Liver (tissue), 8 donors: ENCODE measurements at regions not wholly inside any gene's neighbourhood (a gene's known extent, or its start where the extent isn't known, plus 50 kb on each side); places are given as distances from the start of the nearest gene placed in this dataset.

ENCODE experiments used
- DNase-seq: peaks from one replicate; pipeline ENCODE4 v3.0.0-alpha.2; 2017; ENCODE audit warnings: low spot score
- H3K27ac ChIP-seq, 2 donors: one replicate each; pipeline ENCODE4 v1.7.0; 2013; ENCODE audit warnings: inconsistent platforms in 2 of 2, low read length in 2 of 2, control low read depth in 1 of 2, low read depth in 1 of 2, mild to moderate bottlenecking in 1 of 2
- H3K27me3 ChIP-seq, 4 donors: one replicate each; pipeline versions ENCODE4 v1.6.1 to v1.7.0; 2013; ENCODE audit warnings: low read length in 3 of 4, inconsistent platforms in 1 of 4, mild to moderate bottlenecking in 1 of 4, moderate library complexity in 1 of 4; ENCODE audit not compliant: control insufficient read depth in 4 of 4, insufficient read depth in 4 of 4
- H3K36me3 ChIP-seq, 4 donors: one replicate each; pipeline versions ENCODE4 v1.6.1 to v1.7.0; 2013; ENCODE audit warnings: low read length in 3 of 4, mild to moderate bottlenecking in 3 of 4, low read depth in 1 of 4, moderate library complexity in 1 of 4; ENCODE audit not compliant: control insufficient read depth in 4 of 4, insufficient read depth in 3 of 4
- H3K4me1 ChIP-seq, 4 donors: one replicate each; pipeline versions ENCODE4 v1.6.1 to v1.7.0; 2013; ENCODE audit warnings: low read length in 3 of 4, mild to moderate bottlenecking in 3 of 4, moderate library complexity in 1 of 4; ENCODE audit not compliant: control insufficient read depth in 4 of 4, insufficient read depth in 4 of 4
- H3K4me3 ChIP-seq, 3 donors: one replicate each; pipeline versions ENCODE4 v1.6.1 to v1.7.0; 2013; ENCODE audit warnings: low read length in 3 of 3, control low read depth in 1 of 3, low read depth in 1 of 3, mild to moderate bottlenecking in 1 of 3
- H3K9ac ChIP-seq, 2 donors: one replicate each; pipeline ENCODE4 v1.7.0; 2013; ENCODE audit warnings: low read length in 2 of 2, mild to moderate bottlenecking in 2 of 2, moderate library complexity in 2 of 2, control low read depth in 1 of 2, low read depth in 1 of 2
- H3K9me3 ChIP-seq, 4 donors: one replicate each; pipeline versions ENCODE4 v1.6.1 to v1.7.0; 2013; ENCODE audit warnings: low read length in 3 of 4; ENCODE audit not compliant: control insufficient read depth in 4 of 4
- ATF3 ChIP-seq: IDR thresholded peaks from 2 replicates; pipeline ENCODE4 v1.6.1; 2016; ENCODE audit warnings: antibody characterized with exemption
- CTCF ChIP-seq: fragments of 150-350 bp; IDR thresholded peaks from 2 replicates; pipeline ENCODE4 v1.5.1; 2017; ENCODE audit warnings: improper control_type of control experiment, low read depth, low read length; ENCODE audit not compliant: missing input control
- EGR1 ChIP-seq, 2 donors: IDR thresholded peaks; 2 replicates each; pipeline ENCODE4 v1.6.1; 2016 to 2018; ENCODE audit warnings: antibody characterized with exemption in 2 of 2, low read depth in 2 of 2
- FOXA2 ChIP-seq: IDR thresholded peaks from 2 replicates; pipeline ENCODE4 v1.6.1; 2016; ENCODE audit warnings: antibody characterized with exemption
- GABPA ChIP-seq, 2 donors: IDR thresholded peaks in 1 of 2; conservative IDR thresholded peaks in 1 of 2; 2 replicates each; pipeline ENCODE4 v1.6.1; 2016; ENCODE audit warnings: antibody characterized with exemption in 2 of 2, mild to moderate bottlenecking in 1 of 2, moderate library complexity in 1 of 2
- HNF4A ChIP-seq, 2 donors: conservative IDR thresholded peaks; 2 replicates each; pipeline ENCODE4 v1.6.1; 2016; ENCODE audit warnings: antibody characterized with exemption in 2 of 2, mild to moderate bottlenecking in 2 of 2
- HNF4G ChIP-seq: IDR thresholded peaks from 2 replicates; pipeline ENCODE4 v1.6.1; 2016; ENCODE audit warnings: antibody characterized with exemption
- JUND ChIP-seq, 2 donors: IDR thresholded peaks; 2 replicates each; pipeline ENCODE4 v1.6.1; 2016; ENCODE audit warnings: antibody characterized with exemption in 2 of 2
- MAX ChIP-seq: IDR thresholded peaks from 2 replicates; pipeline ENCODE4 v1.6.1; 2016; ENCODE audit warnings: antibody characterized with exemption
- RAD21 ChIP-seq, 2 donors: IDR thresholded peaks; 2 replicates each; pipeline ENCODE4 v1.6.1; 2016; ENCODE audit warnings: antibody characterized with exemption in 2 of 2, mild to moderate bottlenecking in 2 of 2
- REST ChIP-seq: IDR thresholded peaks from 2 replicates; pipeline ENCODE4 v1.6.1; 2016; ENCODE audit warnings: antibody characterized with exemption, mild to moderate bottlenecking
- RXRA ChIP-seq, 2 donors: IDR thresholded peaks; 2 replicates each; pipeline ENCODE4 v1.6.1; 2017 to 2018; ENCODE audit warnings: antibody characterized with exemption in 2 of 2, mild to moderate bottlenecking in 1 of 2
- SP1 ChIP-seq: IDR thresholded peaks from 2 replicates; pipeline ENCODE4 v1.6.1; 2018; ENCODE audit warnings: antibody characterized with exemption, mild to moderate bottlenecking
- TAF1 ChIP-seq: conservative IDR thresholded peaks from 2 replicates; pipeline ENCODE4 v1.6.1; 2016; ENCODE audit warnings: antibody characterized with exemption, mild to moderate bottlenecking
- YY1 ChIP-seq: IDR thresholded peaks from 2 replicates; pipeline ENCODE4 v1.6.1; 2016; ENCODE audit warnings: antibody characterized with exemption, mild to moderate bottlenecking
- ZBTB33 ChIP-seq: IDR thresholded peaks from 2 replicates; pipeline ENCODE4 v1.6.1; 2016; ENCODE audit warnings: antibody characterized with exemption
- WGBS: extraction: QIAGEN DNeasy Blood & Tissue Kit; methylation state at CpG from one replicate; pipeline ENCODE4 v1.1.7; 2013; 5-methylcytosine and 5-hydroxymethylcytosine counted together
- donor health status: healthy.
- donor health status: healthy.
- donor health status: healthy.
- donor health status: healthy.
- donor health status: healthy.

GRCh38 chr16:5502467-5502869 is 404.9 kb upstream of the EEF2KMT start:
- H3K36me3 ChIP-seq = no peaks in the 10 kb centered on the region
- no peaks in the 10 kb centered on the region for H3K9me3 ChIP-seq
- no peaks in the 10 kb centered on the region for H3K4me1 ChIP-seq
- H3K9ac ChIP-seq = no peak overlapping the region
- H3K27ac ChIP-seq = no peak overlapping the region
- 27% methylated on average over 7 of the region's 7 CpGs for WGBS
- DNase-seq = no peak
- H3K27me3 ChIP-seq = peaks cover 0 to 6% (median 2%) of the 10 kb centered on the region in 4 donors
- no peak overlapping the region for H3K4me3 ChIP-seq
- TF ChIP-seq RAD21 (IDR thresholded peaks at IDR 0.05) = peak; percentile 41 to 54
- no peak for TF ChIP-seq HNF4A (conservative IDR thresholded peaks at IDR 0.05)
- no peak for TF ChIP-seq JUND (IDR thresholded peaks at IDR 0.05)
- TF ChIP-seq EGR1 (IDR thresholded peaks at IDR 0.05; ENCODE audit: low read depth in 2 of 2) = no peak
- TF ChIP-seq CTCF = peak; percentile 26
- TF ChIP-seq MAX = no peak

GRCh38 chr16:5500526-5500925 is 402.9 kb upstream of the EEF2KMT start:
- no peak overlapping the region for H3K27ac ChIP-seq
- H3K36me3 ChIP-seq = no peaks in the 10 kb centered on the region
- H3K27me3 ChIP-seq = peaks cover 0 to 4% (median 1%) of the 10 kb centered on the region in 4 donors
- no peak overlapping the region for H3K4me3 ChIP-seq
- DNase-seq = no peak
- TF ChIP-seq TAF1 (no peak), REST (no peak), FOXA2 (no peak), MAX (no peak), SP1 (no peak), CTCF (no peak), ZBTB33 (no peak), RXRA (IDR thresholded peaks at IDR 0.05) (no peak), ATF3 (no peak), JUND (IDR thresholded peaks at IDR 0.05) (no peak), RAD21 (IDR thresholded peaks at IDR 0.05) (no peak), GABPA (IDR thresholded peaks at IDR 0.05 in 1 of 2, conservative IDR thresholded peaks at IDR 0.05 in 1 of 2) (no peak), HNF4G (no peak), EGR1 (IDR thresholded peaks at IDR 0.05; ENCODE audit: low read depth in 2 of 2) (no peak), HNF4A (conservative IDR thresholded peaks at IDR 0.05) (no peak), YY1 (no peak)
- WGBS = 61% methylated on average over 3 of the region's 3 CpGs
- H3K4me1 ChIP-seq = no peaks in the 10 kb centered on the region
- H3K9me3 ChIP-seq = no peaks in the 10 kb centered on the region
- no peak overlapping the region for H3K9ac ChIP-seq
